BLaER1 treated with 17β-estradiol and CSF1 and Interleukin-3, amounts not matched to agents 10 nM and 100 nM (cell line): ENCODE measurements at regions not wholly inside any gene's neighbourhood (a gene's known extent, or its start where the extent isn't known, plus 50 kb on each side); places are given as distances from the start of the nearest gene placed in this dataset.

ENCODE experiments used
- H3K27ac ChIP-seq, 11 experiments: shearing (Covaris generic); formaldehyde crosslinking; 2 replicates each; pipeline ENCODE4 v1.8.1; 2022
- H3K27me3 ChIP-seq, 11 experiments: shearing (Covaris generic); formaldehyde crosslinking; 2 replicates each; pipeline ENCODE4 v1.8.1; 2022
- H3K36me3 ChIP-seq, 11 experiments: shearing (Covaris generic); formaldehyde crosslinking; 2 replicates each; pipeline ENCODE4 v1.8.1; 2022
- H3K4me1 ChIP-seq, 10 experiments: shearing (Covaris generic); formaldehyde crosslinking; 2 replicates each; pipeline ENCODE4 v1.8.1; 2022
- H3K4me2 ChIP-seq, 11 experiments: shearing (Covaris generic); formaldehyde crosslinking; 2 replicates each; pipeline ENCODE4 v1.8.1; 2022
- H3K4me3 ChIP-seq, 10 experiments: shearing (Covaris generic); formaldehyde crosslinking; 2 replicates each; pipeline ENCODE4 v1.8.1; 2022
- H3K9ac ChIP-seq, 11 experiments: shearing (Covaris generic); formaldehyde crosslinking; 2 replicates each; pipeline ENCODE4 v1.8.1; 2022
- H3K9me3 ChIP-seq, 11 experiments: shearing (Covaris generic); formaldehyde crosslinking; replicated peaks in 1 of 11; 2 replicates each; pipeline ENCODE4 v1.8.1; 2022
- H4K20me1 ChIP-seq, 11 experiments: shearing (Covaris generic); formaldehyde crosslinking; 2 replicates each; pipeline ENCODE4 v1.8.1; 2022
- Cebpa-rat ChIP-seq, 11 experiments: shearing (Covaris generic); IDR thresholded peaks; 2 replicates each; pipeline ENCODE4 v1.8.1; 2022

DNA sequence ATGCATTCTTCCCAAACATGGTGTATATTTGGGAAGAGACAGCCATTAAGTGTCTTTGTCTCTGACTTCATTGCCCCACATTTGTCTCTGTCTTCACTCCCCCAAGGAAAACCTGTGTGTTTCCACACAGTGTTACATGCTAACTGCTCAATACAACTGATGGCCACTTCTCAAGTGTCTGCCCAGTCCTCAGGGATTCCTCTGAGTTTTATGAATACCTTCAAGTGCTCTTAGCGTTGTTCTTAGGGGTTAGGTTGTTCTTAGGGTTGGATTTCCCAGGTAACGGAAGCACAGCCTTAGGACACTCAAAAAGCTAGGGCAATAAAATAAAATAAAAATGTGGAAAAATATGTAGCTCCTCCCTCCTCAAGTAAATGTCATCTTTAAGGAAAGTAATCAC lies 64.7 kb upstream of the PLAC8 start:
- Histone ChIP-seq H3K4me3 (no peak overlapping the region), H3K9me3 (peaks cover 0 to 16% (median 7%) of the 10 kb centered on the region in 11 experiments; a peak in 13 of 22 replicates), H3K27me3 (no peaks in the 10 kb centered on the region), H4K20me1 (no peaks in the 10 kb centered on the region), H3K9ac (no peak overlapping the region), H3K36me3 (no peaks in the 10 kb centered on the region), H3K27ac (peak overlapping the region in 1 of 11 experiments; percentile 33; a peak in 1 of 22 replicates), H3K4me1 (peaks cover 0 to 38% (median 0%) of the 10 kb centered on the region in 10 experiments; a peak in 8 of 20 replicates), H3K4me2 (peak overlapping the region in 2 of 11 experiments; percentile 22 to 23; a peak in 1 of 22 replicates)
- no peak for TF ChIP-seq Cebpa-rat (IDR thresholded peaks at IDR 0.05)

DNA sequence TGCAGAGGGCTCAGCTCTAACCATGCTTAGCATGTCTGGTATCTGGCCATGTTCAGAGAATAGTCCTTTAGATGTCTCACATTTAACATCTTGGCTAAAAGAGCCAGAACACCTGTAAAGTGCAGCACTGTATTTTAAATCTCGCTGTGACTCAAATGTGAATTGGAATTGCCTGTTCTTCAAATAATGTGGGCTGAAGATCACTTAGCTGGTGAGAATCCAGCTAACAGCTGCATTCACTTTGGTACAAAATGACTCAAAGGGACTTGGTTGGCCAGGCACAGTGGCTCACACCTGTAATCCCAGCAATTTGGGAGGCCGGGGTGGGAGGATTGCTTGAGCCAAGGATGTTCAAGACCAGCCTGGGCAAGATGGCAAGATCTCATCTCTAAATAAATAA lies 63.5 kb upstream of the PLAC8 start:
- Histone ChIP-seq H3K4me3 (no peak overlapping the region), H3K9ac (no peak overlapping the region), H4K20me1 (no peaks in the 10 kb centered on the region), H3K27me3 (no peaks in the 10 kb centered on the region), H3K27ac (no peak overlapping the region), H3K4me1 (peaks cover 0 to 46% (median 0%) of the 10 kb centered on the region in 10 experiments; a peak in 8 of 20 replicates), H3K9me3 (peaks cover 0 to 19% (median 7%) of the 10 kb centered on the region in 11 experiments; a peak in 12 of 22 replicates), H3K4me2 (no peak overlapping the region), H3K36me3 (no peaks in the 10 kb centered on the region)
- no peak for TF ChIP-seq Cebpa-rat (IDR thresholded peaks at IDR 0.05)

DNA sequence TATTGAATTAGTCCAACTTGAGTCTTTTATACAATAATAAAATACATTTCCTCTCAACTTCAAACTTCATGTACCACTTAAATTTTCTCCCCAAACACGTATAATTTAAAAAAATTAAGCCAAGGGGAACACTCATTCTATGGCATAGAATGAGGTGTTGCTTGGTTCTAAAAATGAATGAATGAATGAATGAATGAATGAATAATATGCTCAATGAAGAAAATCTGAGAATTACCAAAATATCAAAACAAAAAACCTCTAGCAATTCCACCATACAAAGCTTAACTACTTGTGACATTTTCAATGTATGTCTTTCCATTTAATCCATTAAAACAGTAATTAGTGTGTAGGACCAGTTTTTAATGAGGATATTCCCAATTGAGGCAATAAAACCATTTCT lies 62.7 kb upstream of the PLAC8 start:
- Histone ChIP-seq H3K9ac (no peak overlapping the region), H3K9me3 (peaks cover 0 to 26% (median 10%) of the 10 kb centered on the region in 11 experiments; a peak in 14 of 22 replicates), H3K4me1 (peaks cover 0 to 51% (median 0%) of the 10 kb centered on the region in 10 experiments; a peak in 8 of 20 replicates), H3K36me3 (no peaks in the 10 kb centered on the region), H3K27ac (no peak overlapping the region), H4K20me1 (no peaks in the 10 kb centered on the region), H3K4me2 (no peak overlapping the region), H3K4me3 (no peak overlapping the region), H3K27me3 (no peaks in the 10 kb centered on the region)
- no peak for TF ChIP-seq Cebpa-rat (IDR thresholded peaks at IDR 0.05)

DNA sequence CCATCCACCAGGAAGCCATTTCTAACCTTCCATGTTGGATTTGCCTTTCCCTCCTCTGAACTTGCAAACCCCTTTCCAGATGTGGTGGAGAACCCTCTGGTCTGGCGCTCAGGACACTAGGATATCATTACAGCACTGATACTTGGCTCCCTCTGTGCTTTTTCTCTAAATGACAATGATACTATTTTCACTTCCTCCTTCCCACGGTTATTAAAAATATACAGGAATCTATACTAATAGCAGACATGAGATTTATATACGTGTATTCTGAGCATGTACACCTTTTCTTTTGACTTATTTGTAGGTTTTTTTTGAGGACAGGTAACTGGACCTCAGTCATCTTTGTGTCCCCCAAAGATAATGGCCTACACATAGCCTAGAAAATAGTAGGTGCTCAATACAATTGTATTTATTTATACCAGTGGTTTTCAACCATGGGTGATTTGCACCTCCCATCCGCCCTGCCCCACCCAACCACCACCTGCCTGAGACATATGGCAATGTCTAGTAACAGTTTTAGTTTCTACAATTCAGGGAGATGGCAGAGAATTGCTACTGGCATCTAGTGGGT lies 60.4 kb upstream of the PLAC8 start:
- Histone ChIP-seq H3K9ac (no peak overlapping the region), H4K20me1 (no peaks in the 10 kb centered on the region), H3K4me2 (peak overlapping the region in 4 of 11 experiments; percentile 16 to 74 (median 52); a peak in 7 of 22 replicates), H3K9me3 (peaks cover 0 to 31% (median 12%) of the 10 kb centered on the region in 11 experiments; a peak in 13 of 22 replicates), H3K36me3 (no peaks in the 10 kb centered on the region), H3K4me3 (no peak overlapping the region), H3K27me3 (no peaks in the 10 kb centered on the region), H3K27ac (peak overlapping the region in 1 of 11 experiments; percentile 15; a peak in 1 of 22 replicates), H3K4me1 (peaks cover 0 to 55% (median 0%) of the 10 kb centered on the region in 10 experiments; a peak in 9 of 20 replicates)
- no peak for TF ChIP-seq Cebpa-rat (IDR thresholded peaks at IDR 0.05)

DNA sequence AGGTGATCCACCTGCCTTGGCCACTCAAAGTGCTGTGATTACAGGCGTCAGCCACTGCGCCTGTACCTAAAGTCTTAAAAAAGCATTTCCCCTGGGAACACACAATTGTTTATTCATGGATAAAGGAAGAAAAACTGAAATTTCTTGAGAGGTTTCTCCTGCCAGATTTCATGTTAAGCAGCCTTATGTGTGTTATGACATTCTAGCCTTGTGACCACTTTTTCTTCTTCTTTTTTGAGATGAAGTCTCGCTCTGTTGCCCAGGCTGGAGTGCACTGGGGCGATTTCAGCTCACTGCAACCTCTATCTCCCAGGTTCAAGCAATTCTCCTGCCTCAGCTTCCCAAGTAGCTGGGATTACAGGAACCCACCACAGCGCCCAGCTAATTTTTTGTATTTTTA lies 57.8 kb upstream of the PLAC8 start:
- H3K4me2 ChIP-seq: peak overlapping the region in 2 of 11 experiments; percentile 53 to 60; a peak in 4 of 22 replicates
- TF ChIP-seq Cebpa-rat (IDR thresholded peaks at IDR 0.05): no peak
- no peaks in the 10 kb centered on the region for H3K36me3 ChIP-seq
- no peak overlapping the region for H3K9ac ChIP-seq
- peak overlapping the region in 2 of 11 experiments; percentile 8 to 30; a peak in 2 of 22 replicates for H3K27ac ChIP-seq
- H3K4me3 ChIP-seq: no peak overlapping the region
- H3K4me1 ChIP-seq: peaks cover 0 to 44% (median 0%) of the 10 kb centered on the region in 10 experiments; a peak in 9 of 20 replicates
- no peaks in the 10 kb centered on the region for H3K27me3 ChIP-seq
- peaks cover 0 to 31% (median 12%) of the 10 kb centered on the region in 11 experiments; a peak in 13 of 22 replicates for H3K9me3 ChIP-seq
- H4K20me1 ChIP-seq: no peaks in the 10 kb centered on the region

DNA sequence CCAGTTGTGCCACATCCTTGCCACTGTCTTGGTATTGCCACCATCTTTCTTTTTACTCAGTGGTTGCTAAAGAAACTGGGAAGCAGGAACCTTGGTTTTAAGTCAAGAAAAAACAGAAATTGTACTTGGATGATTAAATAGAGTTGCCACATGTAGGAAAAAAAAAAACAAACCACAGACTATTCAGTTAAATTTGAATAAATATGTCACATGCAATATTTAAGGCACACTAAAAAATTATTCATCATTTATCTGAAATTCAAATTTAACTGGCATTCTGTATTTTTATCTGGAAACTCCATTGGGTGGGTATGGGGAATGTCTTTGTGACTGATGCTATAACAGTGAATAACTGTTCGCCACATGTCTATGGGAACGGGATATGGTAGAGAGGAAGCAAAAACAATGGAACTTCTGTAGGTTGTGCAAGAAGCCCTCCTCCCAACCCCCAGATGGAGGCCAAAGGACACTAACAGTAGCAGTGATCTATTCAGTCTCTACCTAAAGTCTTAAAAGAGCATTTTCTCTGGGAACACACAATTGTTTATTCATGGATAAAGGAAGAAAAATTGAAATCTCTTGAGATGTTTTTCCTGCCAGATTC lies 57.0 kb upstream of the PLAC8 start:
- TF ChIP-seq Cebpa-rat (IDR thresholded peaks at IDR 0.05): no peak
- no peak overlapping the region for H3K9ac ChIP-seq
- peaks cover 0 to 31% (median 12%) of the 10 kb centered on the region in 11 experiments; a peak in 13 of 22 replicates for H3K9me3 ChIP-seq
- H3K4me1 ChIP-seq: peaks cover 0 to 44% (median 0%) of the 10 kb centered on the region in 10 experiments; a peak in 9 of 20 replicates
- H4K20me1 ChIP-seq: no peaks in the 10 kb centered on the region
- no peaks in the 10 kb centered on the region for H3K27me3 ChIP-seq
- peak overlapping the region in 9 of 11 experiments; percentile 5 to 58 (median 49); a peak in 13 of 22 replicates for H3K27ac ChIP-seq
- H3K4me3 ChIP-seq: no peak overlapping the region
- peak overlapping the region in 4 of 11 experiments; percentile 12 to 60 (median 46); a peak in 6 of 22 replicates for H3K4me2 ChIP-seq
- no peaks in the 10 kb centered on the region for H3K36me3 ChIP-seq

DNA sequence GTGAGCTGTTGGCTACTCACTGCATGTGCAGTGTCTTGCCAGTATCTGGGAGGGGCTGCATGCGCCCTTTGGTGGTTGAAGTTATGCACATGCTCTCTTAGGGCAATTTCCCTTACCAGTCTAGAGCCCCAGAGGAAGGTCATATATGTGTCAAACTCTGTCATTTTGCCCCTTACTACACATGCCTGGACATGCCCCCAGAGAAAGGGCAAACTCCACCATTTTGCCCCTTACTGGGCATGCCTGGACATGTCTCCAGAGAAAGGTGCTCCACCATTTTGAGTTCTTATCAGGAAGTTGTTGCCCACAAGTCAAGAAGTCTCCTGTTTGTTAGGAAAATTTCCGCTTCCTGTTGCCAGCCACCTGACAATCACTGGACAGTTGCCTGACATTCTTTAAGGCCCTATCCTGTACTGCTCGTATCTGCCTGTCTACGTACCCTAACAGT lies 56.4 kb upstream of the PLAC8 start:
- H3K9ac ChIP-seq: no peak overlapping the region
- TF ChIP-seq Cebpa-rat (IDR thresholded peaks at IDR 0.05): no peak
- H3K4me2 ChIP-seq: peak overlapping the region in 5 of 11 experiments; percentile 7 to 60 (median 39); a peak in 7 of 22 replicates
- H3K9me3 ChIP-seq: peaks cover 0 to 31% (median 12%) of the 10 kb centered on the region in 11 experiments; a peak in 14 of 22 replicates
- H3K4me3 ChIP-seq: no peak overlapping the region
- H3K36me3 ChIP-seq: no peaks in the 10 kb centered on the region
- peak overlapping the region in 9 of 11 experiments; percentile 5 to 58 (median 49); a peak in 14 of 22 replicates for H3K27ac ChIP-seq
- no peaks in the 10 kb centered on the region for H4K20me1 ChIP-seq
- no peaks in the 10 kb centered on the region for H3K27me3 ChIP-seq
- peaks cover 0 to 44% (median 0%) of the 10 kb centered on the region in 10 experiments; a peak in 9 of 20 replicates for H3K4me1 ChIP-seq
